Adrenal gland (tissue), 9 donors: ENCODE measurements at regions not wholly inside any gene's neighbourhood (a gene's known extent, or its start where the extent isn't known, plus 50 kb on each side); places are given as distances from the start of the nearest gene placed in this dataset.
"Not testable (repeated sequence)": the region's sequence is repeated elsewhere in the genome, so short reads cannot be mapped to it uniquely, and the experiment has no call there.

Experiments
- DNase-seq, 7 donors: peaks; one replicate each; pipeline ENCODE4 v3.0.0-alpha.2; 2019 to 2020
- H3K27ac ChIP-seq, 5 donors: fragments of 200-600 bp; sonication (generic) in 4 of 5; 1 replicate in 3 of 5; 2 replicates in 2 of 5; pipeline versions ENCODE4 v1.5.1 to v1.8.0; 2016 to 2020; ENCODE audit warnings: mild to moderate bottlenecking in 1 of 5
- H3K27me3 ChIP-seq: fragments of 200-600 bp; 2 replicates; pipeline ENCODE4 v1.8.0; 2021
- H3K36me3 ChIP-seq, 2 donors: fragments of 200-600 bp; replicated peaks in 1 of 2; 1 replicate in 1 of 2; 2 replicates in 1 of 2; pipeline versions ENCODE4 v1.5.1 to v1.8.0; 2018 to 2022
- H3K4me1 ChIP-seq, 2 donors: fragments of 200-600 bp; replicated peaks in 1 of 2; 1 replicate in 1 of 2; 2 replicates in 1 of 2; pipeline versions ENCODE4 v1.5.1 to v1.8.0; 2018 to 2021
- H3K4me3 ChIP-seq, 4 donors: fragments of 200-600 bp; sonication (generic) in 3 of 4; one replicate each; pipeline ENCODE4 v1.5.1; 2016 to 2018
- H3K9me3 ChIP-seq, 3 donors: fragments of 200-600 bp; sonication (generic) in 1 of 3; replicated peaks in 1 of 3; 1 replicate in 2 of 3; 2 replicates in 1 of 3; pipeline versions ENCODE4 v1.5.1 to v1.8.0; 2016 to 2021
- POLR2A ChIP-seq, 2 donors: fragments of 450-650 bp; IDR thresholded peaks; one replicate each; pipeline ENCODE4 v1.6.1; 2017; ENCODE audit warnings: antibody characterized with exemption in 2 of 2, mild to moderate bottlenecking in 2 of 2, moderate library complexity in 1 of 2
- WGBS, 4 donors: extraction: QIAGEN DNeasy Blood & Tissue Kit in 2 of 4; methylation state at CpG; one replicate each; pipeline versions ENCODE4 v1.1.5 to v1.1.7; 2013 to 2017; 5-methylcytosine and 5-hydroxymethylcytosine counted together
- intact Hi-C, 2 donors: fragments of 100-400 bp; cut with DNase I; formaldehyde crosslinking; loops; one replicate each; pipeline versions ENCODE4 v1.14.1 to v1.15.0; 2022 to 2023
- TF ChIP-seq, protein P1 (sequence below), 6 experiments: fragments of 450-650 bp in 4 of 6; fragments of 200-600 bp in 2 of 6; sonication (generic) in 1 of 6; IDR thresholded peaks; 1 replicate in 5 of 6; 2 replicates in 1 of 6; pipeline versions ENCODE4 v1.5.1 to v1.8.0; 2016 to 2021; ENCODE audit warnings: antibody characterized with exemption in 6 of 6, mild to moderate bottlenecking in 2 of 6, moderate library complexity in 1 of 6
- donor health status: healthy with polysubstance abuse.
- donor health status: Bipolar disorder and iron deficiency.
- donor health status: DM: yes; HTN: yes; CAD: no.
- donor health status: DM: no; HTN: no; CAD: no.
- donor health status: DM: no; HTN: no; CAD: no.

DNA sequence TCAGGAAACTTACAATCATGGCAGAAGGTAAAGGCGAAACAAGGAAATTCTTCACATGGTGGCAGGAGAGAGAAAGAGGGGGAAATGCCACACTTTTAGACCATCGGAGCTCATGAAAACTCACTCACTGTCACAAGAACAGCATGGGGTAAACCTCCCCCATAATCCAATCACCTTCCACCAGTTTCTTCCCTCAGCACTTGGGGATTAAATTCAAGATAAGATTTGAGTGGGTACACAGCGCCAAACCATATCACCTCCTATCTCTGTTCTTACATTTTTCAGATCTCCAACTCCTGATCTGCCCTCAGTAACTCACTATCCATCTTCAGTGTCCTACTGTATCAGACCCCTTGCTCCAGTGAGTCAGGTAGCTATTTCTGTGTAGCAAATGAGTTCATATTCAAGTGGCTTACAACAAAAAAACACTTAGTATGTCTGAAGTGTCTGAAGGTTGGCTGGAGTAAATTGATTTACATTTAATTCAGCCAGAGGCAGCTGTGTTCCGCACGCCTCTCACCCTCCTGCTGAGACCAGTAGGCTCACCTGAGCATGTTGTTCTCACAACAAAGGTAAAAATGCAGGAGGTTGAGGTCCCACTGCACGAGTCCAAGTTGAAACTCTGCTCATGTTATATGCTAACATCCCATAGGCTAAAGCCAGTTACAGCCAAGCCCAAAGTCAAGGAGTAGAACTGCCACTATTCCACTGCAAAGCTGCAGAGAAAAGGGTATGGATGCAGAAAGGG lies 180.7 kb upstream of the LMCD1 start:
- Histone ChIP-seq H3K4me3 (no peak overlapping the region), H3K4me1 (peaks cover 0 to 6% of the 10 kb centered on the region in 2 donors), H3K27me3 (no peaks in the 10 kb centered on the region), H3K36me3 (no peaks in the 10 kb centered on the region), H3K9me3 (no peaks in the 10 kb centered on the region), H3K27ac (no peak overlapping the region)
- no peak for TF ChIP-seq POLR2A (IDR thresholded peaks at IDR 0.05)
- TF ChIP-seq, protein P1, sequence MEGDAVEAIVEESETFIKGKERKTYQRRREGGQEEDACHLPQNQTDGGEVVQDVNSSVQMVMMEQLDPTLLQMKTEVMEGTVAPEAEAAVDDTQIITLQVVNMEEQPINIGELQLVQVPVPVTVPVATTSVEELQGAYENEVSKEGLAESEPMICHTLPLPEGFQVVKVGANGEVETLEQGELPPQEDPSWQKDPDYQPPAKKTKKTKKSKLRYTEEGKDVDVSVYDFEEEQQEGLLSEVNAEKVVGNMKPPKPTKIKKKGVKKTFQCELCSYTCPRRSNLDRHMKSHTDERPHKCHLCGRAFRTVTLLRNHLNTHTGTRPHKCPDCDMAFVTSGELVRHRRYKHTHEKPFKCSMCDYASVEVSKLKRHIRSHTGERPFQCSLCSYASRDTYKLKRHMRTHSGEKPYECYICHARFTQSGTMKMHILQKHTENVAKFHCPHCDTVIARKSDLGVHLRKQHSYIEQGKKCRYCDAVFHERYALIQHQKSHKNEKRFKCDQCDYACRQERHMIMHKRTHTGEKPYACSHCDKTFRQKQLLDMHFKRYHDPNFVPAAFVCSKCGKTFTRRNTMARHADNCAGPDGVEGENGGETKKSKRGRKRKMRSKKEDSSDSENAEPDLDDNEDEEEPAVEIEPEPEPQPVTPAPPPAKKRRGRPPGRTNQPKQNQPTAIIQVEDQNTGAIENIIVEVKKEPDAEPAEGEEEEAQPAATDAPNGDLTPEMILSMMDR (IDR thresholded peaks at IDR 0.05): no peak
- 68 to 87% (median 86%) methylated on average over 5 to 6 of the region's 6 CpGs for WGBS, 4 donors
- intact Hi-C loops: loop anchor here in 1 of 2 donors (10.0 kb wide), 1 partner anchor 94 kb away; no protein-coding TSS in a partner anchor
- no peak for DNase-seq

DNA sequence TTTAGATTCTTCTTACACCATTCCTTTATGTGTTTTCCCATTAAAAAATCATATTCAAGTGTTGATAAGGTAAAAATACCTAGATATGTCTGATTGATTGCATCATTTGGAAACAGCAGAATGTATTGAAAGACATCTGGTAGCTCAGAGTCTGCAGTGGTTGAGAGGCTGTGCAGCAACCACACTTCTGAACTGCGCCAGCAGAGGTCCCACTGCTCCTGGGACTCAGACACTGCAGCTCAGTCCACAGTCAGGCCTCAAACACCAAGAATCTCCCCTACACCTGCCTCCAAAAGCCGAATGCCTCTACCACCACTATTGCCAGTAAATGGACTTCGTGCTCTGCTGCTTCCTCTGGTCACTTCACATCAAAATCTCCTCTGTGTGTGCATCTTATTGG lies 176.9 kb upstream of the LMCD1 start:
- H3K36me3 ChIP-seq: no peaks in the 10 kb centered on the region
- H3K27me3 ChIP-seq: no peaks in the 10 kb centered on the region
- H3K9me3 ChIP-seq: no peaks in the 10 kb centered on the region
- WGBS, 4 donors: 83 to 86% (median 85%) methylated on average over 3 of the region's 3 CpGs
- intact Hi-C loops: loop anchor here in 1 of 2 donors (10.0 kb wide), 1 partner anchor 90 kb away; no protein-coding TSS in a partner anchor
- H3K4me3 ChIP-seq: no peak overlapping the region
- peaks cover 0 to 6% of the 10 kb centered on the region in 2 donors for H3K4me1 ChIP-seq
- TF ChIP-seq POLR2A (IDR thresholded peaks at IDR 0.05): no peak
- TF ChIP-seq, protein P1 (IDR thresholded peaks at IDR 0.05): peak in 5 of 6 experiments; percentile 11 to 53 (median 41)
- H3K27ac ChIP-seq: no peak overlapping the region
- DNase-seq: peak in 6 of 7 donors; percentile 23 to 60 (median 47)

DNA sequence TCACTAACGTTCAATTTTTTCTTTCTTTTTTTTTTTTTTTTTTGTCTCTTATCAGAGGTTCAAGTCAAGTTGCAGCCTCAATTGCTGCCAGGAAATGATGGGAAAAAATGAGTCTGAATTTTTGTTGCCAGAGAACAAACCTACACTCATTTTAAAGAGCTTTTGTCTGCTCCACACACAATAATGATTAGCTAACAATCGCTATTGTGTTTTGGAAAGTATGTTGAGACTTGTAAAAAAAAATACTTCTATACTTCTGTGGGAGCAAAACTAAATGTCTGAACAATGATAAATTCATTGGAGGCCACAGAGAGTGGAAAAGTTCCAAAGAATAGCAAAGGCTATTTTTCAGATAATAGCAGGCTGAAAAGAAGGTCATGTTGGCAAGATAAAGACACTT lies 176.3 kb upstream of the LMCD1 start:
- Histone ChIP-seq H3K27me3 (no peaks in the 10 kb centered on the region), H3K4me3 (no peak overlapping the region), H3K36me3 (no peaks in the 10 kb centered on the region), H3K9me3 (no peaks in the 10 kb centered on the region), H3K27ac (peak overlapping the region in 2 of 5 donors; percentile 34 to 46), H3K4me1 (peaks cover 0 to 6% of the 10 kb centered on the region in 2 donors)
- TF ChIP-seq, protein P1 (IDR thresholded peaks at IDR 0.05): no peak
- TF ChIP-seq POLR2A (IDR thresholded peaks at IDR 0.05): no peak
- intact Hi-C loops: loop anchor here in 1 of 2 donors (10.0 kb wide), 1 partner anchor 89 kb away; no protein-coding TSS in a partner anchor
- DNase-seq: peak in 2 of 7 donors; percentile 20 to 32
- 19 to 37% (median 33%) methylated on average over 2 of the region's 2 CpGs for WGBS, 4 donors

DNA sequence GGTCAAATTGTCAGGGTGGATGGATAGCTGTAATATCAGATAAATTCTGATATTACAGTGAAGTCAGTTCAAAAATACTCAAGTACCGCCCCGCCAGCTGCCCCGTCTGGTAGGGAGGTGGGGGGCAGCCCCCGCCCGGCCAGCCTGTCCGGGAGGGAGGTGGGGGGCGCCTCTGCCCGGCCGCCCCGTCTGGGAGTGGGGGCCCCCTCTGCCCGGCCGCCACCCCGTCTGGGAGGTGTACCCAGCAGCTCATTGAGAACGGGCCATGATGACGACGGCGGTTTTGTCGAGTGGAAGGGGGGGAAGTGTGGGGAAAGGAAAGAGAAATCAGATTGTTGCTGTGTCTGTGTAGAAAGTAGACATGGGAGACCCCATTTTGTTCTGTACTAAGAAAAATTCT lies 175.8 kb upstream of the LMCD1 start:
- peak overlapping the region in 3 of 5 donors; percentile 34 to 46 (median 41) for H3K27ac ChIP-seq
- WGBS, 4 donors: 52 to 64% (median 55%) methylated on average over 10 to 18 of the region's 18 CpGs
- not testable (repeated sequence) for H3K4me3 ChIP-seq, H3K9me3 ChIP-seq, H3K36me3 ChIP-seq, H3K27me3 ChIP-seq, H3K4me1 ChIP-seq
- intact Hi-C loops: loop anchor here in 1 of 2 donors (10.0 kb wide), 1 partner anchor 89 kb away; no protein-coding TSS in a partner anchor
- DNase-seq: peak in 4 of 7 donors; percentile 14 to 36 (median 18)
